ENCODE measurements at regions not wholly inside any gene's neighbourhood (a gene's known extent, or its start where the extent isn't known, plus 50 kb on each side); places are given as distances from the start of the nearest gene placed in this dataset.

GRCh38 chr15:38042707-38043445 is 108.4 kb downstream of the TMCO5A start:
- DNase-seq (ENCODE audit: insufficient read length, low spot score), result no peak
- FAIRE-seq, result peak; percentile 40

DNA sequence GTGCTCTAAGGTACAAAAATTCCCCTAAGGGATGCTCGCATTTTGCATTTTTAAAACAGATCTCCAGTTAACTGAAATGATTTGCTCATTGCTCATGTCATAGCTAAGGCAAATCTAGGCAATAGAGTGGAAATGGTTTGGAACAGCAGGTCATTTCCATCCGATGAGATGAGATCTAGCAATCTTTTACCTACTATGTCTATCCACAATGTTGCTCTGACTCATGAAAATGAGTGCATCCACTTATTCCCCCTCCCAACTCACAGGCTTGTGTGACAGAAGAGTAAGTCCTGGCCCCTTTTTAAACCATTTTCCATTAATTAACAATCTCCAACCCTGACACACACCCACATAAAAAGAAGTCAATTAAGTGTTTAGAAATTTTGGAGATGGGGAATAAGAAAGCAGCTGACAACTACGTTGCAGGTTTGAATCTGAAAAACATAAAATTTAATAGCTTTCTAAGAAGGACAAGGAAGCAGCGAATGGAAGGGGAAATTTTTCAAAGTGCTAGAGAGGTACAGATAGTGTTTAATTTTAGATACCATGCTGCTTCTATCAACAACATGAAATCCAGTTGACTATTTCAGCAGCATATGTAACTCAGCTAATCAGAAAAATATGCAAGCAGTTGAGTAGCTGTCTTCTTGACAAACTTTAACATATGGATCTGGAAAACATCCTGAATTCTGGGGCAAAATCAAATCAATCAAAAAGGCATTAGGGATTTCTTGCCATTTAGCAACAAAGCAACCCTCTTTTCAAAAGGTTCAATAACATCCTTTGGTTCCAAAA is 112.0 kb downstream of the TMCO5A start:
- no peak for DNase-seq (ENCODE audit: insufficient read length, low spot score)
- FAIRE-seq, result no peak

- no peak for DNase-seq (ENCODE audit: insufficient read length, low spot score)
- no peak for FAIRE-seq
Observed at GRCh38 chr15:38048001-38048455, 113.6 kb downstream of the TMCO5A start.

DNA sequence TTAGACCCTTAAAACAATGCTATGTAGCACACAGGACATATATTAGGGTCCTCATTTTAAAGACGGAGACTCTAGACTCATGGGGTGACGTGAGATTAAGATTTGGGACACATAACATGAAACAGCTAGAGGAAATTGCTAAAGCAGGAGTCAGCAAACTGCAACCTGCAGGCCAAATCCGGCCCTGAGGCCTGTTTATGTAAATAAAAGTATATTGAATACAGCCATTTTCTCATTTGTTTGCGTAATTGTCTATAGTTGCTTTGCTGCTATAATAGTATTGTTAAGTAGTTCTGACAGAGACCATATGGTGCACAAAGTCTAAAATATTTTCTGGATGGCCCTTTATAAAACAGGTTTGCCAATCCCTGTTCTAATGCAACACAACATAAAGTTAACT is 115.5 kb downstream of the TMCO5A start:
- FAIRE-seq (no peak), DNase-seq (ENCODE audit: insufficient read length, low spot score) (no peak)

DNA sequence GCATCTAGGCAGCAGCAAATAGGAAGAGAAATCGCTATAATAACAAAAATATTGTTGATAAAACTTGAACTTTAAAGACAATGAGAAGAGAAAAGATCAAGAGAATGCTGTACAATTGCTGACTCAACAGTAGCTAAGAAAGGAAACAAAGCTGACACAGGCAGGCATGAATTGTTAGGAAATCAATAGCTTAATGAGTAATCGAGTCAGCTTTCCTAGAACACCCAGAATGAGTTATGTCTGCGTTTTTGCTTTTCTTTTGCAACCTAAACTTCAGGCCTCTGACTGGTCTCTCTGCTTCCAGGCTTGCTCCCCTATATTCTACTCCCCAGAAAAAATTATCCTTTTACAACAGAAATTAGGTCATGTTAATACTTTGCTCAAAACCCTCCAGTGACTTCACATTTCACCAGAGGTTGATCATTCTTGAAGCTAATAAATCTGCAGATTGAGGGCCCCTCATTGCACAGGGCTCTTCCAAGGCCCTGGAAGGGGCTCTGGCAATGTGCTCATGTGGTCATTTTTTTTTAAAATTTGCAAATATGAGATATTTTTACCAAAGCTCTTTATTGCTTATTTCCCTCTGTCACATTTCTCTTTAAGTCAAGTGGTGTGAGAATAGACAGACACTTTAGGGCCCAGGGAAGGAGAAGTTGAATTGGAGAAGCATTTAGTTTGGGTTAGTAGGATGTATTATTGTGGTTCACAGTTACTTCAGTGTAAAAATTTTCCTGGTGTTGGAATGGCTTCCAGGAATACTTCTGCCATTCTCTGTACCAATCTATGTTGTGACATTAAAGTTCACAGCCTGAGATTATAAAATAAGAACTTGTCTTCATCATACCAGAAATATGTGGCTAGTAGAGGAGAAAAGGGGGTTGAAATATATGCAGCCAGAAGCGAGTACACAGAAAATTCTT is 116.3 kb downstream of the TMCO5A start:
- DNase-seq (ENCODE audit: insufficient read length, low spot score) (no peak), FAIRE-seq (no peak)

DNA sequence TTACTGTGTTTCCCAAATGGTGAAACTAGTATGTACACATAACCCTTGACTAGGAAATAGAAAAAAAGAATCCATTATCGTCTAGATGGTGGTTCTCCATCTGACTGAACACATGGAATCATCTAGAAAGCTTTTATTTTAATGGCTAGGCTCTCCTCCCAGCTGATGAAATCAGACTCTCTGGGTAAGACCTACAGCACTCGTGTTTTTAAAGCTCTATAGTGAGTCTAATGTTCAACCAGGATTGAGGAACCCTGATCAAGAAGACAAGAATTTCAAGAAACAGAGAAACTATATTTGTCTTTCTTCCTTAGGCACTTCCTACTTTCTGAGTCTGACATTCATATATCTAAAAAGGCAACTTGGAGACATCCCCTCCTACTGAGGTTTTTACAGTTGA is 118.8 kb downstream of the TMCO5A start:
- DNase-seq (ENCODE audit: insufficient read length, low spot score), result no peak
- no peak for FAIRE-seq

DNA sequence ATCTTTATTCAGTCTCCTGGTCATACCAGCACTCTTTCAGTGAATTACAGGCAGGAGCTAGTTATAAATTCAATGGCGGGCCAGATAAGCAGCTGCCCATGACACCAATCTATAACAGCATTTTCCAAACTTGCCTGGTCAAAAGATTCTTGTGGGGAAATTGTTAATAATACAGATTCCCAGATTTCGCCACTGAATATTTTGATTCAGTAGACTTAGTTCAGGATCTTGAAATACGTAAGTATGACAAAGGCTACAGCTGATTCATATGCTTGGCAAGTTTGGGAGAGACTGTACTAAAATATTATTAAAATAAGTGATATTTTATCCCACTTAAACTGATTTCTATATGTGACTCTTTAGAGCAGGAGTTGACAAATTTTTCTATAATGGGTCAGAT is 119.3 kb downstream of the TMCO5A start:
- FAIRE-seq, result peak; percentile 33

GRCh38 chr15:38054488-38054887 is 120.0 kb downstream of the TMCO5A start:
- no peak for FAIRE-seq
- DNase-seq (ENCODE audit: insufficient read length, low spot score), result no peak

More for the DNA sequence above, 119.3 kb downstream of the TMCO5A start:
- DNase-seq (ENCODE audit: insufficient read length, low spot score), result no peak

GRCh38 chr15:38058596-38059075 is 124.2 kb downstream of the TMCO5A start:
- peak; percentile 37 for FAIRE-seq
- DNase-seq (ENCODE audit: insufficient read length, low spot score), result no peak

- FAIRE-seq (peak; percentile 31), DNase-seq (ENCODE audit: insufficient read length, low spot score) (no peak)
Observed at GRCh38 chr15:38059665-38060064, 125.2 kb downstream of the TMCO5A start.

- no peak for DNase-seq (ENCODE audit: insufficient read length, low spot score)
- FAIRE-seq, result peak; percentile 79
Observed at GRCh38 chr15:38061856-38062649, 127.6 kb downstream of the TMCO5A start.

GRCh38 chr15:38062696-38063095 is 128.3 kb downstream of the TMCO5A start:
- no peak for FAIRE-seq

DNA sequence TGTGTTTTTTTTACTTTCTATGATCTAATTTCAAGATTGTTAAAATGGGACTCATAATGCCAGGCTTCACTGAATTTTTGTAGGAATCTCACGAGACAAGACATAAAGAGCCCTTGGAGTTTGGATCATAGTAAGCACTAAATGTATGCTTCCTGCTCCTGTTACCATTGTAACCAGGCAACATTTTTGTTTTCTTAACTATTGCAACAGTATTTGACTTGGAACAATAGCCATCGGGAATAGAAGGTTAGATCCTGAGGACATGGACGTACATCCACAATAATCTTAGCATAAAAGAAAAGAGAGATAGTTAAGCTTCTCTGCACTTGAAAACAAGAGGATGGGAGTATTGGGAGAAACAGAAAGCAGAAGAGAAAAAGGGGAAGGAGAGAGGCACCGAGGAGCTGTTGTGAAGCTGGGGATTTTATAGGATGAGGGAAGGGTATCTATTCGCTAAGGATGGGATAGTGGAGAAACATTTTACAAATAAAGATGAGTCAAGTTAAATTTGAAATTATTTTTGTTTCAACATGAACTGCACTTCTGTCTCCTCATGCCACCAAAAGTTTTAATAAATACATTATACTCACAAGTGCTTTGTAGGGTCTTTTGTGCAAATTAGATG is 131.4 kb downstream of the TMCO5A start:
- no peak for DNase-seq (ENCODE audit: insufficient read length, low spot score)
- FAIRE-seq, result no peak

More at GRCh38 chr15:38062696-38063095, 128.3 kb downstream of the TMCO5A start:
- no peak for DNase-seq (ENCODE audit: insufficient read length, low spot score)

GRCh38 chr15:38066612-38067011 is 132.2 kb downstream of the TMCO5A start:
- DNase-seq (ENCODE audit: insufficient read length, low spot score) (no peak), FAIRE-seq (no peak)

DNA sequence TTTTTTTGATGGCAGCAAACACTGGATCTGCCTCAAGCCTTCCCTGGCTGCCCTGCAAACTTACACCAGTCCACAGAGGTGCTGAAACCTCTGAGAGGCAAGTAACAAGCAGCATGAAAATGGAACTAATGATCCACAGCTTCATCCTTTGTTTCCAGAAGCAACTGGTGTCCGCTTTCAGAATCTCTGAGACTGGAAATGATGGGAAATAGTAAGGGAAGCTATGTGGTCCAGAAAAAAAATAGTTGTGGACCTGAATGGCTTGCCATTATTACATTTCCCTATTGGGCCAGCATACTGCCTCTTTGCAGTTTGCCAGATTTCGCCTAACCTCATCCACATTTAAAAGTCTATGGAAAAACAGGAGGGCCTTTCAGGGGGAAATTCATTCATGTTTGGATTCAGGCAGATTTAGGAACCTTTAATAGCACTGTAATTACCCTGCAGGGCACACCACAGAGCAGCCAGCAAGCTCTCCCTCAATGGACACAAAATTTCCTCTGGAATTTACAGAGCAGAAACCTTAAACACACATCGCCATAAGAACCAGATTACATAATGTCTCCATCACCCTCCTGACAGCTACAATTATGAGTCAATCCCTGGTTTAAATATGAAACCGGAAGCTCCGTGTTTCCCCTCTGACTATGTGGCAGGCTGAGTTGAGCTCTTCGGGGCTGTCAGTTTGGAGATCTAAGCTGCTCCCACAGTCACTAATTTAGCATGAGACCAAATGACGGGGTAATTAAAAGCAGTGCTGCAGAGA is 134.4 kb downstream of the TMCO5A start:
- peak; percentile 48 for DNase-seq (ENCODE audit: insufficient read length, low spot score)
- peak; percentile 70 for FAIRE-seq

DNA sequence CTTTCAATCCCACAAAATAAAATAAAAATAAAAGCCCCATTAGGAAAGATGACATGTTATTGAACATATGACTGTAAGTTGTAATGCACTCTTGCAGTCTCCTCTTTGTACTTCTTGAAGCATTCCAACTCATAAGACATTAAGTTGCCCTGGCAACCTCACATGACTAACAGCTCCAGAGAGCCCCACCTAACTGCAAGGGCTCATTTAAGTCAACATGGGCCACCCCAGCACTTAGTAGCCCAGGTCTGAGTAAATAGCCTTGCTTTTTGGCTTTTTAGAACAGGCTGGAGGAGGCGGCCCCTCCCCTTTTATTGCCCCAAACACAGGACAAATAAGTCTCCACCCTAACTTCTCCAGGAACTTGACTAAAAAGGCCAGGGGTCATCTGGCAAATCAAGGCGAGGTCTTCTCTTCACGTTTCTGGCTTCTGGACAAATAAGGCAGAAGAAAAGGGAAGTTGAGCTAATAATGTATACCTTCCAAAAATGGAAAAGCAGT is 135.1 kb downstream of the TMCO5A start:
- FAIRE-seq (no peak), DNase-seq (ENCODE audit: insufficient read length, low spot score) (no peak)

DNA sequence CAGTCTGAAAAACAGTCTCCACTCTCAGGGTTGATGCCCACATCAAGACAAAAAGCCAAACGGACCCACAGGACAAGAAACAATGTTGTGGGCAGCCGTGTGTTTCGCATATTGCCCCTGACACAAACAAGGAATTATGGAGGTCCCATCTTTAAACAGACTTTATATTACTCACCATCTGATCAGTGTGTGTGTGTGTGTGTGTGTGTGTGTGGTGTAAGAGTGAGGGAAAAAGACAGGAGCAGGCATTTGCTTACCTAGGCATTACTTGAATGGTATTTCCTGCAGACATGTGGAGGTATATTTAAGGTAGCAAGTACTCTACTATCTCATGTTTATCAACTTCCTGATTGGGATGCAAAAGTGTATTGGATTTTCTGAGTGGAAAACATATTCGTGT is 136.3 kb downstream of the TMCO5A start:
- no peak for DNase-seq (ENCODE audit: insufficient read length, low spot score)
- no peak for FAIRE-seq

DNA sequence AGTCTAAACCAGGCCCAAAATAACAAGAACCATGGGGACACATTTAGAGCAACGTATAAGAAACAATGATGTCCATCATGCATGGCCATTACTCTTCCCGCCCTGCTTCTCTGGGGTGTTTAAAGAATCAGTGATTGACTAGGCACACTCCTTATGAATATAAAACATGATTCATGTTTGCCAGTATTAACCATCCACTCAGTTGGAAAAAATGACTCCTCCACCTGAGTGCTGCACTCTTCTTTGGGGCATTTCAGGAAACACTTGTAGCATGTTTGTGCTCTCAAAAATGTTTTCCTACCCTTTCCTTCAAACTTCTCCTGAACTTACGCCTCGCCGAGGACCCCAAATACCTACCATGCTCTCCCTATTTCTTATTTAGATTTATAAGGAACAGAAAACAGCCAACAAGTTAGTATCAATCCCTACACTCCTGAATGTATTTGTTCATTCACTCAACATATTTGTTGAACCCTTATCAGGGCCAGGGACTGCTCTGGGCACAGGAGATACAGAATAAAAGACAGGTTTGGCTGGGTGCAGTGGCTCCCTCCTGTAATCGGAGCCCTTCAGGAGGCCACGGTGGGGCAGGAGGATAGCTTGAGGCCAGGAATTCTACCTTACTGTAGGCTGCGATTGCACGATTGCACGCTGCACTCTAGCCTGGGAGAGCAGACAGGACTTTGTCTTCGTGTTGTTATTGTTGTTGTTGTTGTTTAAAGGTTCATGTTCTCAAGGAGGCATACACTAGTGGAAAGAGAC is 137.0 kb downstream of the TMCO5A start:
- DNase-seq (ENCODE audit: insufficient read length, low spot score), result no peak

More for the DNA sequence above, 137.0 kb downstream of the TMCO5A start:
- FAIRE-seq, result no peak
